A673 (cell line): ENCODE measurements at regions not wholly inside any gene's neighbourhood (a gene's known extent, or its start where the extent isn't known, plus 50 kb on each side); places are given as distances from the start of the nearest gene placed in this dataset.

Experiments
- BruUV-seq: library from RNA; stranded (reverse); fragments of 400-500 nt; replicated peaks from 2 replicates; lab custom pipeline; 2021; lab: Mats Ljungman, UMichigan
- CTCF ChIA-PET: fragments of 300-600 bp; sonication (Branson Sonifier 250); formaldehyde crosslinking; loops from one replicate; lab custom pipeline; 2022; ENCODE audit warnings: antibody characterized with exemption; lab: Charles Lee
- POLR2A ChIA-PET: fragments of 300-600 bp; sonication (Branson Sonifier 250); formaldehyde crosslinking; loops from one replicate; lab custom pipeline; 2022; ENCODE audit warnings: antibody characterized with exemption; ENCODE audit not compliant: low non-redundant PET; lab: Charles Lee
- DNase-seq: peaks from one replicate; pipeline ENCODE4 v3.0.0-alpha.2; 2015; ENCODE audit warnings: low spot score
- H3K27ac ChIP-seq: fragments of 200-600 bp; sonication (generic); 2 replicates; pipeline ENCODE4 v1.5.1; 2016; ENCODE audit warnings: mixed run types, low read depth, mild to moderate bottlenecking, mixed read lengths, antibody characterized with exemption, low read length; ENCODE audit not compliant: poor library complexity, severe bottlenecking
- H3K27me3 ChIP-seq: fragments of 200-600 bp; sonication (generic); replicated peaks from 2 replicates; pipeline ENCODE4 v1.6.1; 2017; ENCODE audit warnings: mixed run types, low read depth, mild to moderate bottlenecking, mixed read lengths, antibody characterized with exemption, low read length; ENCODE audit not compliant: insufficient read depth, poor library complexity
- H3K36me3 ChIP-seq: fragments of 200-600 bp; sonication (generic); 2 replicates; pipeline ENCODE4 v1.6.1; 2016; ENCODE audit warnings: mixed run types, mild to moderate bottlenecking, mixed read lengths, antibody characterized with exemption, low read length; ENCODE audit not compliant: insufficient read depth, poor library complexity, severe bottlenecking
- H3K4me1 ChIP-seq: fragments of 200-600 bp; sonication (generic); 2 replicates; pipeline ENCODE4 v1.6.1; 2017; ENCODE audit warnings: mixed run types, mild to moderate bottlenecking, mixed read lengths, antibody characterized with exemption, low read length; ENCODE audit not compliant: insufficient read depth, poor library complexity, severe bottlenecking
- H3K4me3 ChIP-seq: fragments of 200-600 bp; sonication (generic); 2 replicates; pipeline ENCODE4 v1.5.1; 2016; ENCODE audit warnings: low read depth, mixed run types, mild to moderate bottlenecking, mixed read lengths, low read length; ENCODE audit not compliant: poor library complexity, severe bottlenecking
- H3K9me3 ChIP-seq: fragments of 200-600 bp; sonication (generic); 2 replicates; pipeline ENCODE4 v1.6.1; 2016; ENCODE audit warnings: mixed run types, low read depth, mild to moderate bottlenecking, mixed read lengths, antibody characterized with exemption, low read length; ENCODE audit not compliant: poor library complexity, severe bottlenecking
- EZH2 ChIP-seq: fragments of 200-600 bp; sonication (generic); IDR thresholded peaks from 2 replicates; pipeline ENCODE4 v1.6.1; 2017; ENCODE audit warnings: borderline replicate concordance, low read depth, mild to moderate bottlenecking, mixed read lengths, antibody characterized with exemption, low read length; ENCODE audit not compliant: poor library complexity, severe bottlenecking
- intact Hi-C: fragments of 100-400 bp; cut with micrococcal nuclease; formaldehyde crosslinking; loops from one replicate; pipeline ENCODE4 v1.10.0; 2022; ENCODE audit not compliant: unreplicated experiment
- TF ChIP-seq, protein P1 (sequence below): fragments of 300-800, 200-600 bp; sonication (generic); conservative IDR thresholded peaks from 2 replicates; pipeline ENCODE4 v1.5.1; 2017; ENCODE audit warnings: low read depth, mild to moderate bottlenecking, antibody characterized with exemption, low read length, moderate library complexity, mixed read lengths

DNA sequence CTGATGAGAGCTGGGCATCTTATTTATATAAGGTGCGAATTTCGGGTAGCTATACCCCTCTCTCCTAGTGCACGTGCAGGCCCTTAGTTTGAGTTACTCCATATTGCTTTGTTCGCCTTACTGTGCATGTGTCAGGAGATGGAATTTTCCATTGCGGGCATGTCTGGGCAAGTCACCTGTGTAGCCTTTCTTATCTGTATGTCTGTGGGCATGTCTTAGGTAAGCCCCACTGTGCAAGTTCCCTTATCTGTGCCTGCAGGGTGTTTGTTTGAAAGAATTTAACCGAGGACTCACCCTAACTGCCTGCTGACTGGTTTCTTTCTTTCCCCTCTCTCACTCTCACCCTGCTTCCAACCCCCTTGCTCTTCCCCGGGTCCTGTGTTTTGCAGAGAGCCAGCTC is 140.7 kb upstream of the RANBP3L start:
- intact Hi-C loops, result no loop called here
- POLR2A ChIA-PET, result no interaction called here

GRCh38 chr5:36442796-36443195 is 141.1 kb upstream of the RANBP3L start:
- H3K9me3 ChIP-seq, result no peaks in the 10 kb centered on the region
- DNase-seq, result peak; percentile 27
- POLR2A ChIA-PET, result no interaction called here
- no peak overlapping the region for H3K4me3 ChIP-seq
- CTCF ChIA-PET, result no interaction called here
- intact Hi-C loops, result no loop called here
- TF ChIP-seq, protein P1, sequence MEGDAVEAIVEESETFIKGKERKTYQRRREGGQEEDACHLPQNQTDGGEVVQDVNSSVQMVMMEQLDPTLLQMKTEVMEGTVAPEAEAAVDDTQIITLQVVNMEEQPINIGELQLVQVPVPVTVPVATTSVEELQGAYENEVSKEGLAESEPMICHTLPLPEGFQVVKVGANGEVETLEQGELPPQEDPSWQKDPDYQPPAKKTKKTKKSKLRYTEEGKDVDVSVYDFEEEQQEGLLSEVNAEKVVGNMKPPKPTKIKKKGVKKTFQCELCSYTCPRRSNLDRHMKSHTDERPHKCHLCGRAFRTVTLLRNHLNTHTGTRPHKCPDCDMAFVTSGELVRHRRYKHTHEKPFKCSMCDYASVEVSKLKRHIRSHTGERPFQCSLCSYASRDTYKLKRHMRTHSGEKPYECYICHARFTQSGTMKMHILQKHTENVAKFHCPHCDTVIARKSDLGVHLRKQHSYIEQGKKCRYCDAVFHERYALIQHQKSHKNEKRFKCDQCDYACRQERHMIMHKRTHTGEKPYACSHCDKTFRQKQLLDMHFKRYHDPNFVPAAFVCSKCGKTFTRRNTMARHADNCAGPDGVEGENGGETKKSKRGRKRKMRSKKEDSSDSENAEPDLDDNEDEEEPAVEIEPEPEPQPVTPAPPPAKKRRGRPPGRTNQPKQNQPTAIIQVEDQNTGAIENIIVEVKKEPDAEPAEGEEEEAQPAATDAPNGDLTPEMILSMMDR, result no peak
- TF ChIP-seq EZH2, result no peak
- H3K36me3 ChIP-seq, result no peaks in the 10 kb centered on the region
- no peaks in the 10 kb centered on the region for H3K4me1 ChIP-seq
- no peaks in the 10 kb centered on the region for H3K27me3 ChIP-seq
- no TSS peak for BruUV-seq
- H3K27ac ChIP-seq, result no peak overlapping the region

More for the DNA sequence above, 140.7 kb upstream of the RANBP3L start:
- CTCF ChIA-PET, result no interaction called here
- H3K4me3 ChIP-seq, result no peak overlapping the region
- no peak for TF ChIP-seq EZH2
- TF ChIP-seq, protein P1, result no peak
- no peak overlapping the region for H3K27ac ChIP-seq
- BruUV-seq, result no TSS peak
- H3K36me3 ChIP-seq, result no peaks in the 10 kb centered on the region
- H3K4me1 ChIP-seq, result no peaks in the 10 kb centered on the region
- no peaks in the 10 kb centered on the region for H3K27me3 ChIP-seq
- H3K9me3 ChIP-seq, result no peaks in the 10 kb centered on the region
- no peak for DNase-seq

DNA sequence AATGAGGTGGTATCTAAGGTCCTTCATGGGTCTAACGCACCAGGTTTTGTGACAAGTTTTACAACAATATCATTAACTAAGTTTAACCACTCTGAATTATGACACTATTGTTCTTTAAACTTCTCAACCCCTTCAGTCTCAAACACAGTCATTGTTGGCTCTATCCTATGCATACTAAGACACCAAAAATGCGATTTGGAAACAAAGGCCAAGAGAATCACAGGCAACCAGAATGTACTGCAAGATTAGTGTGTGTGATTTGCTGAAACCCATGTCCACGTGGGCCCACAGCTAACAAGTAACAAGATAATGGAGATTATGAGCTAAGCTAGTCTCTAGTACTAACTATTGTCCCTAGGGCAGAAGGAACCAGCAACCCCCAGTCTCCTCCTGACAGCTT is 142.2 kb upstream of the RANBP3L start:
- DNase-seq, result no peak
- Histone ChIP-seq H3K4me1 (no peaks in the 10 kb centered on the region), H3K4me3 (no peak overlapping the region), H3K9me3 (no peaks in the 10 kb centered on the region), H3K27ac (no peak overlapping the region), H3K27me3 (no peaks in the 10 kb centered on the region), H3K36me3 (no peaks in the 10 kb centered on the region)
- POLR2A ChIA-PET, result no interaction called here
- no peak for TF ChIP-seq EZH2
- TF ChIP-seq, protein P1, result no peak
- intact Hi-C loops, result no loop called here
- BruUV-seq, result no TSS peak
- CTCF ChIA-PET, result interaction anchor here (0.6 kb wide), 1 partner anchor 513 kb away, joined by 6 read pairs; no protein-coding TSS in a partner anchor
